ENCODE measurements at regions not wholly inside any gene's neighbourhood (a gene's known extent, or its start where the extent isn't known, plus 50 kb on each side); places are given as distances from the start of the nearest gene placed in this dataset.

GRCh38 chr10:108375691-108376090 is 1211.2 kb upstream of the SORCS1 start:
- H4K20me1 ChIP-seq (replicated peaks in 1 of 2; ENCODE audit: control insufficient read depth in 1 of 2, insufficient read depth in 2 of 2, low read length in 2 of 2) = no peaks in the 10 kb centered on the region
- TF ChIP-seq MAX (IDR thresholded peaks at IDR 0.05) = no peak
- TF ChIP-seq E2F6 (IDR thresholded peaks at IDR 0.05) = no peak
- no peak for TF ChIP-seq POLR2AphosphoS5 (IDR thresholded peaks at IDR 0.05; ENCODE audit: low read depth, low read length)
- TF ChIP-seq SIX5 (IDR thresholded peaks at IDR 0.05; ENCODE audit: low read depth, low read length) = no peak
- no peak for TF ChIP-seq EGR1 (IDR thresholded peaks at IDR 0.05; ENCODE audit: borderline replicate concordance, low read depth, low read length)
- TF ChIP-seq CEBPB (IDR thresholded peaks at IDR 0.05; ENCODE audit: low read depth, low read length) = no peak
- TF ChIP-seq TBP (IDR thresholded peaks at IDR 0.05; ENCODE audit: low read depth, low read length) = no peak
- no peak for TF ChIP-seq USF2 (IDR thresholded peaks at IDR 0.05; ENCODE audit: low read length)
- no peak for TF ChIP-seq HDAC6 (IDR thresholded peaks at IDR 0.05; ENCODE audit: low read depth, low read length)
- no peak for TF ChIP-seq SP2 (IDR thresholded peaks at IDR 0.05; ENCODE audit: low read length)

More at GRCh38 chr10:108375691-108376090, 1211.2 kb upstream of the SORCS1 start:
- Histone ChIP-seq H3K18ac (ENCODE audit: extremely low read depth, low read length) (no peak overlapping the region), H3K14ac (ENCODE audit: insufficient read length) (no peak overlapping the region), H2BK12ac (ENCODE audit: low read depth, low read length) (no peak overlapping the region), H3K79me1 (ENCODE audit: low read depth, low read length) (no peaks in the 10 kb centered on the region), H2AFZ (ENCODE audit: low read length) (no peak overlapping the region), H4K8ac (ENCODE audit: extremely low read depth, insufficient read depth, low read length) (no peak overlapping the region), H2BK120ac (replicated peaks; ENCODE audit: low read depth, low read length) (no peak overlapping the region), H3K23ac (ENCODE audit: insufficient read length) (peak overlapping the region; percentile 70), H2AK5ac (ENCODE audit: low read depth, low read length) (no peak overlapping the region), H3K4ac (replicated peaks; ENCODE audit: insufficient read length, low read depth, low read length) (no peak overlapping the region), H2BK20ac (ENCODE audit: low read length) (no peak overlapping the region), H3K9ac (replicated peaks in 1 of 4; ENCODE audit: extremely low read depth in 1 of 4, low read depth in 3 of 4, low read length in 3 of 4) (no peak overlapping the region), H3K27ac (ENCODE audit: low read depth, low read length) (no peak overlapping the region), H3K9me3 (ENCODE audit: insufficient read depth in 2 of 2, low read depth in 1 of 2, low read length in 1 of 2) (no peaks in the 10 kb centered on the region), H3K36me3 (ENCODE audit: control insufficient read depth in 2 of 4, insufficient read depth in 4 of 4, low read length in 3 of 4) (no peaks in the 10 kb centered on the region), H3K27me3 (replicated peaks in 1 of 4; ENCODE audit: control insufficient read depth in 3 of 4, extremely low read depth in 1 of 4, insufficient read depth in 3 of 4, low read length in 3 of 4) (no peaks in the 10 kb centered on the region), H3K56ac (replicated peaks; ENCODE audit: insufficient read length, low read depth, low read length) (no peak overlapping the region), H2BK15ac (ENCODE audit: low read length) (no peak overlapping the region), H3K23me2 (ENCODE audit: low read depth, low read length) (no peaks in the 10 kb centered on the region), H3K4me1 (replicated peaks in 1 of 4; ENCODE audit: control insufficient read depth in 3 of 4, insufficient read depth in 4 of 4, low read length in 3 of 4) (no peaks in the 10 kb centered on the region), H4K5ac (ENCODE audit: insufficient read length, low read depth, low read length) (no peak overlapping the region), H3K4me3 (ENCODE audit: extremely low read depth in 1 of 4, insufficient read depth in 2 of 4, low read depth in 3 of 4, low read length in 4 of 4) (no peak overlapping the region), H4K91ac (replicated peaks; ENCODE audit: insufficient read length, low read length) (no peak overlapping the region), H3K4me2 (ENCODE audit: insufficient read depth in 1 of 2, low read depth in 2 of 2, low read length in 2 of 2) (no peak overlapping the region), H2BK5ac (ENCODE audit: low read depth, low read length) (no peak overlapping the region), H3K79me2 (ENCODE audit: control insufficient read depth in 1 of 2, insufficient read depth in 2 of 2, low read length in 2 of 2) (no peaks in the 10 kb centered on the region)
- ChIA-PET CTCF (ENCODE audit: partially characterized antibody) (no interaction called here), POLR2A (ENCODE audit: partially characterized antibody) (no interaction called here)
- DNase-seq (ENCODE audit: low read depth in 1 of 2, low spot score in 2 of 2) (no peak), FAIRE-seq (no peak)
